ENCODE measurements at regions not wholly inside any gene's neighbourhood (a gene's known extent, or its start where the extent isn't known, plus 50 kb on each side); places are given as distances from the start of the nearest gene placed in this dataset.
"Not testable (repeated sequence)": the region's sequence is repeated elsewhere in the genome, so short reads cannot be mapped to it uniquely, and the experiment has no call there.

GRCh38 chr17:72458301-72458700, 337.5 kb downstream of the SOX9 start:
- DNase-seq = no peak

- DNase-seq = no peak
Observed at GRCh38 chr17:72460711-72461110, 339.9 kb downstream of the SOX9 start.

GRCh38 chr17:72461757-72462156, 340.9 kb downstream of the SOX9 start:
- no peak for DNase-seq

GRCh38 chr17:72462407-72462806, 341.6 kb downstream of the SOX9 start:
- DNase-seq = no peak

- DNase-seq = no peak
Observed at GRCh38 chr17:72462814-72463213, 342.0 kb downstream of the SOX9 start.

- DNase-seq = no peak
Observed at GRCh38 chr17:72463287-72464102, 342.7 kb downstream of the SOX9 start.

- DNase-seq = not testable (repeated sequence)
Observed at GRCh38 chr17:72464221-72464620, 343.4 kb downstream of the SOX9 start.

GRCh38 chr17:72465191-72466024, 344.6 kb downstream of the SOX9 start:
- DNase-seq = peak; percentile 57

GRCh38 chr17:72466199-72466598, 345.4 kb downstream of the SOX9 start:
- DNase-seq = no peak

GRCh38 chr17:72466606-72467005, 345.8 kb downstream of the SOX9 start:
- DNase-seq = no peak

GRCh38 chr17:72467841-72468653, 347.2 kb downstream of the SOX9 start:
- no peak for DNase-seq

- DNase-seq = no peak
Observed at GRCh38 chr17:72468841-72469240, 348.0 kb downstream of the SOX9 start.

- DNase-seq = no peak
Observed at GRCh38 chr17:72470121-72470705, 349.4 kb downstream of the SOX9 start.

- no peak for DNase-seq
Observed at GRCh38 chr17:72470734-72471133, 349.9 kb downstream of the SOX9 start.

GRCh38 chr17:72471296-72471695, 350.5 kb downstream of the SOX9 start:
- DNase-seq = no peak

- no peak for DNase-seq
Observed at GRCh38 chr17:72472106-72472505, 351.3 kb downstream of the SOX9 start.

GRCh38 chr17:72472853-72473390, 352.1 kb downstream of the SOX9 start:
- not testable (repeated sequence) for DNase-seq

- no peak for DNase-seq
Observed at GRCh38 chr17:72474243-72474642, 353.4 kb downstream of the SOX9 start.

GRCh38 chr17:72474719-72475477, 354.1 kb downstream of the SOX9 start:
- DNase-seq = no peak

GRCh38 chr17:72476134-72476533, 355.3 kb downstream of the SOX9 start:
- DNase-seq = no peak

GRCh38 chr17:72476575-72476986, 355.8 kb downstream of the SOX9 start:
- no peak for DNase-seq

GRCh38 chr17:72477491-72477890, 356.7 kb downstream of the SOX9 start:
- no peak for DNase-seq
